NCI-H2081 treated with DMSO at 0.1 percent for 48 hours (cell line): ENCODE measurements at regions not wholly inside any gene's neighbourhood (a gene's known extent, or its start where the extent isn't known, plus 50 kb on each side); places are given as distances from the start of the nearest gene placed in this dataset.
"Not testable (repeated sequence)": the region's sequence is repeated elsewhere in the genome, so short reads cannot be mapped to it uniquely, and the experiment has no call there.

Experiments used
- DNase-seq: peaks from one replicate; lab custom pipeline; 2025; lab: John Stamatoyannopoulos, UW

DNA sequence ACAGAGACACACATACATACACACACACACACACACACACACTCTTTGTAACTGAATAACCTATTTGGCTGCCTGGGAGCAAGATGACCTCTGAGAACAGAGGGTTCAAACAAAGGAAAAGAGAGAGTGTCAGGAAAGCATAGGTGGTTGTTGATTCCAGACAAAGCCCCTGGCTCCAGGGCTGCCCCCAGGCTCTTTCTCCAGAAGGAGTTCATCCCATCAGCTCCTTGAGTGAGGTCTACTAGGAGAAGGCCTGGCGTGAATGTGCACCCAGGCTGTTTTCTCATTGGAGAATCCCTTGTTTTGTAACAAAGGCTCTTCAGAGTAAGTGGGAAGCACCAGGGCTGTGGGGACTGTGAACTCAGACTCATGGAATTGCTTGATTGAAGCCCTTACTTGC, 151.9 kb downstream of the EMP1 start:
- DNase-seq, result no peak

GRCh38 chr12:13347241-13348043, 150.9 kb downstream of the EMP1 start:
- DNase-seq, result no peak

DNA sequence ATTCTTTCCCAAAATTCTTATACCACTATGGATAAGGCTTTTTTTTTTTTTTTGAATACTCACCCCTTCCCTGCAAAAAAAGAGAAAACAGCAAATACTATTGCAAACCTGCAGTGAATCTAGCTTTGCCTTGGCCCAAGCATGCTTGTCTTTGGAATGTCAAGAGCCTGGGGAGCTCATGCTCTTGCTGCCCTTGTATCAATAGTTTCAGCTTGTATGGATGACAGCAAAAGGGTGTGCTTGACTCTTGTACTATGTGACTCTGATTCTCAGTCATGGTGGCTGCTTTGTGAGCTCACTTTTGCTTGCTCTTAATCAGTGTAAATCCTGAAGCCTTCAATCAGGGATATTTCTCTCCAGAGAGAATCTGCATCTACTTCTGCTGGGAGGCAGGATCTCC, 149.2 kb downstream of the EMP1 start:
- DNase-seq, result no peak

DNA sequence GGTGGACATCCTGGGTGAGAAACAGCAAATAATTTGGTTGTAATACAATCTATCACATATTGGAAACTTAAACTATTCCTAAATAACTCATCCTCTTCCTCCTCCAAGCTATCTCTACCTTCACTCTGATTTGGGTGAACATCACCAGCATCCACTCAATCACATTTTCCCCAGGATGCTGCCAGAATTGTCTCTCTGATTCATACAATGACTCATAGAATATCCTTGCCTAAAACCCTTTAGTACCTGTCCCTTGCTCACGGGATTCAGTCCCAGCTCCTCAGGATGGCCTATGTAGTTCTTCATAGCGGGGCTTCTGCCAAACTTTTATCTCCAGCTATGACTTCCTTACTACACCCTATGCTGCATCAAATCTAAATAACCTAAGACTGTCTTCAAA, 146.8 kb downstream of the EMP1 start:
- no peak for DNase-seq

GRCh38 chr12:13342971-13343370, 146.4 kb downstream of the EMP1 start:
- no peak for DNase-seq

- DNase-seq, result no peak
Observed at GRCh38 chr12:13340149-13340548, 143.6 kb downstream of the EMP1 start.

DNA sequence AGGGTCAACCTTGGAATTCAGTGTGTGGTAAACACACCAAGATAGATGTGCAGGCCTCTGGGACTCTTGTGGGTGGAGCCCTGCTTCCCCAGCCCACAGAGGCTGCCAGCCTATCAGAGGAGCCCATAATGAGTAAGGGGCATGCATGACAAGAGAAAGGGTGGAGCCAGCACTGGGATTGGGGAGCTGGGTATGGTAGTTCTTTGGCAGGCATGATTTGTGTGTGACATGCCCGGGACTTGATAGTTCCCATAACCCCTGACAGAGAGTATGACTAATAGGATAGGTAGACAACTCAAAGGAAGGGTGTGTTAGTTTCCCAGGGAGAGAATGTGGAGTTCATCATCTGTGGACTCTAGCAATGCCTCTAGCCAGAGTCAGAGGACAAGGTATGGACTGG, 143.0 kb downstream of the EMP1 start:
- DNase-seq, result no peak

- no peak for DNase-seq
Observed at GRCh38 chr12:13339091-13339490, 142.6 kb downstream of the EMP1 start.

DNA sequence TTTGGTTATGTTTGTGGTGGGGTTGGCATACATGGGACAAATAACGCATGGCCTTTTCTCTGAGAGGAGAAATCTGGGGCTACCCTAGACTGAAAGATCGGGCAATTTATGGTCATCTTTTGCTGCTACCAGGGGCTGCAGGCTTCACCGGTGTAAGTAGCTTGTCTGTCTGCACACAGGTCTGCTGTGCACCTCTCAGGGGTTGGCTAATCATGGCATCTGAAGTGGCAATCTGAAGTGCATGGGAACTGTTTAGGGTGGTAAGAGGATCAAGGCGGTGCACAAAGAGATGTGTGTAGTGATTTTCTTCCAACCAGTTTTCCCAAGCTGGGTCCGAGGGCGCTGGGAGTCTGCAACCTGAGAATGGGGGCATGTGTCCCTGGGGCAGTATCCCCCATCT, 141.3 kb downstream of the EMP1 start:
- no peak for DNase-seq

DNA sequence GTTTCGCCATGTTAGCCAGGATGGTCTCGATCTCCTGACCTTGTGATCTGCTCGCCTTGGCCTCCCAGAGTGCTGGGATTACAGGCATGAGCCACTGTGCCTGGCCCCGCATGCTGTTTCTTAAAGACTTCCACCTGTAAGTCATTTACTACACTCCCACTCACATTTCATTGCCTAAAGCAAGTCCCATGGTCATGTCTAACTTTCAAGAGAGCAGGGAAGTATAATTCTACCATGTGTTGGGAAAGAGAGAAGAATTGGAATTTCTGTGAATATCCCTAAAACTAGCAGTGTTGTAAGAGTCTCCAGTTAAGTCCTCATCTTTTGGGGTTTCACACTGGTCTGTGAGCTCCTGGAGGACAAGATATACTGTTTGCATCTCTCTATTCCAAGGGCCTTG, 139.7 kb downstream of the EMP1 start:
- no peak for DNase-seq

DNA sequence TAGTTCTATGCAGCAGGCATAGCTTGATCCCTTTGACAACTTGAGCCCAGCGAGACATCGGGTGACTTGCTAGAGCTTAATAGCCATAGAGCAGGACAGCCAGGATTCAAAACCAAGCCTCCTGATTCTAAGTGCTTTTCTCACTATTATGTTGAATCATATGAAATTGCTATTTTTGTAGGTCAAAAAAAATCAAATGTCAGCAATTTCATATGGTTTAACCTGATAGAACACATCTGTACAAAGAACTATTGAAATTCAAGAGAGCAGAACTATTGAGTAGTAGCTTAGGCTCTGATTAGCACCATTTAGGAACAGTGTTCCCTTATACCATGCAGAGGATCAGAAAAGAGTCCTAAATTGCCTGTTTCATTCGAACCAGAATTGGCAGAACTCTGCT, 132.0 kb downstream of the EMP1 start:
- DNase-seq, result no peak

GRCh38 chr12:13326076-13326475, 129.6 kb downstream of the EMP1 start:
- no peak for DNase-seq

GRCh38 chr12:13325037-13325436, 128.5 kb downstream of the EMP1 start:
- DNase-seq, result not testable (repeated sequence)

DNA sequence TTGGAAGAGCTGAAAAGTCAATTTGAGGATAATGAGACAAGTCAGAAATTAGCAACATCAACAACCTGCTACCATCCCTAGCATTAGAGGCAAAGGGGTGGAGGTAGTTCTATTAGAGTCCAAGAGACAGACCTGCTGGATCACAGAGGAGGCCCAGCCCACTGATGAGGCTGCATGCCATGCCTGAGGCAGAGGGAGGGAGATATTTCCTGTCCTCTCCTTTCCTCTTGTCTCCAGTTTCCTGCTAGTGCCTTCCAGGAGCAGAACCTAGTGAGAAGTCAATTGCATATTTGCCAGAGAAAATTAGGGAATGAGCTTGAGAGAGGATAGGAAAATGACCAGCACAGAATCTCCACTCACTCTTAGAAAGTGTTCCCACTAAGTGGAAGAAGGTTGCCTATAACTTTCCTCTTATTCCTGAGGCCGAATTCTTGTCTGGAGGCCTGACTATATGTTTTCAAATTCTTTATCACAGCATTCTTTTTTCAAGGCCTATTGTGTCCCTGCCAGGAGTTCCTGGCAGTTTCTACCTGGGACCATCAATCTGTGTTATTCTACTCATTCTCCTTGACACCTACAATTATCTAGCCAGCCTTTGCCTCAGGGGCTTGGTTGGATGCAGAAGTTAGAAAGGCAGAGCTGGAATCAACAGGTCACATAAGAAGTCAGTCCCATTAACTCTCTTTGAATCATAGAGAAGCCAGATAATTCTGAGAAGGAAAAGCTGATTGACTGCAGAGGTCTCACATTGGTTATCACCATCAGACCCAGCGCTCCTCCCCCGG, 121.9 kb downstream of the EMP1 start:
- no peak for DNase-seq

GRCh38 chr12:13316587-13317246, 120.2 kb downstream of the EMP1 start:
- no peak for DNase-seq

- DNase-seq, result no peak
Observed at GRCh38 chr12:13313886-13314285, 117.4 kb downstream of the EMP1 start.

GRCh38 chr12:13311551-13311950, 115.0 kb downstream of the EMP1 start:
- DNase-seq, result no peak

DNA sequence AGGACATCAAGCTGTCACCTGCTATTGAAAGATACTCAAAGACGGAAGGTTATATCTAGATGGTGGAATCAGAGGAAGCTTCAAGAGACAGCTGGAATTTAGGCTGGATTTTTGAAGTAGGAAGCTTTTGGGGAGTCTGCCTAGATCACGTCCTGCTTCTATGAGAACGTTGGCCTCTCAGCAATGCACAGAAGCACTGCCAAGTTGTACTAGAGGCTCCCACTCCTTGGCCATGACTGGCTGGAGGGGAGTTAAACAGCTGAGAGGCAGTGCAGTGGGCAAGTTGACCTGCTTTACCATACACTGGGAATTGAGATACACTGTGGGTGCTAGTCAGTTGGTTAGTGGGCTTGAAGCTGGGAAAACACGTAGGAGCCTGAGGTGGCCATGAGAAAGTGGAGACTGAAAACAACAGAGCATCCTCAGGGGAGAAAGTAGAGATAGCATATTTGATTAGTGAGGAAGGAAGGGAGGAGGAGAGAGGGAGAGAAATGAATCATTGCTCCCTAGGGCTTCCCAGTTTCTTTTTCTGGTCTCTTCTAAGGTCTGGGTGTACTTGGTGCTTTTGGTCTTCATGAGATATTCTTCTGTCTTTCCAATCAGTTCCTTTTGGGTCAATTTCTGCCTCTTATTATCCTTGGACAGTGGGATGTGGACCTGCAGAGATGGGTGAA, 110.8 kb downstream of the EMP1 start:
- DNase-seq, result no peak

GRCh38 chr12:13304924-13305323, 108.4 kb downstream of the EMP1 start:
- no peak for DNase-seq

- no peak for DNase-seq
Observed at GRCh38 chr12:13299457-13299856, 102.9 kb downstream of the EMP1 start.

GRCh38 chr12:13293096-13293495, 96.6 kb downstream of the EMP1 start:
- no peak for DNase-seq

DNA sequence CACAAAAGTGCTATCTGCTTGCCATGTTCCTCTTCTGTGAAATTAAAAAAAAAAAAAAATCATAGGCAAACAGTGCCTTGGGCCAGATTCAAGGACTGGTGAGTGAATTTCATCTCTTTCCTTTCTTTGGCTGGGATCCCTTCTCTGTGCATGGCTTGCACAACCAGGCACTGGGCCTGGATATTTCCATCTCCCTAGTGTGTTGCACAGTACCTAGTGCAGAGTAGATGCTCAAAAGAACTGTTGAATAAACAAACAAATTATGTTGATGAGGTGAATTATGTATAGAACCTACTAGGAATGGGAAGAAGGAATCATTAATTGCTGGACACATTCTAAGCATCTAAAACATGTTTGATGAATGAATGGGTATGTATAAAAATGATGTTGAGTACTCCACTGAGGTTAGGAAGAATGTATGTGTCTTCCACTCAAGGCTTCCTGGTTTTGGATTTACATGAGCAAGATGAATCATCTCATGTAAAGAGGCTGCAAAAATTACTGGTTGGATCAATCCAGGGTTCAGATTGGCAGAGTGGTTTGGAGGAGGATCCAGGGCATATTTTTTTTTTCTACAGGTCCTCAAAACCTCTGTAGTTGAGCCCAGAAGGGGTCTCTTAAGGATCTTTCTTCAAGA, 93.2 kb downstream of the EMP1 start:
- no peak for DNase-seq
